Prostate gland (tissue), 2 donors: ENCODE measurements at regions not wholly inside any gene's neighbourhood (a gene's known extent, or its start where the extent isn't known, plus 50 kb on each side); places are given as distances from the start of the nearest gene placed in this dataset.

Source experiments
- POLR2A ChIP-seq: fragments of 450-650 bp; IDR thresholded peaks from one replicate; pipeline ENCODE4 v1.6.1; 2016; ENCODE audit warnings: antibody characterized with exemption, mild to moderate bottlenecking
- POLR2AphosphoS5 ChIP-seq: sonication (generic); formaldehyde crosslinking; IDR thresholded peaks from one replicate; pipeline ENCODE4 v1.6.1; 2017; ENCODE audit warnings: antibody characterized with exemption
- TF ChIP-seq, protein P1 (sequence below), 4 experiments: fragments of 200-600 bp in 2 of 4; fragments of 450-650 bp in 2 of 4; sonication (generic) in 2 of 4; IDR thresholded peaks; 1 replicate in 3 of 4; 2 replicates in 1 of 4; pipeline ENCODE4 v1.5.1; 2016 to 2019; ENCODE audit warnings: antibody characterized with exemption in 4 of 4, mild to moderate bottlenecking in 2 of 4, moderate library complexity in 2 of 4

DNA sequence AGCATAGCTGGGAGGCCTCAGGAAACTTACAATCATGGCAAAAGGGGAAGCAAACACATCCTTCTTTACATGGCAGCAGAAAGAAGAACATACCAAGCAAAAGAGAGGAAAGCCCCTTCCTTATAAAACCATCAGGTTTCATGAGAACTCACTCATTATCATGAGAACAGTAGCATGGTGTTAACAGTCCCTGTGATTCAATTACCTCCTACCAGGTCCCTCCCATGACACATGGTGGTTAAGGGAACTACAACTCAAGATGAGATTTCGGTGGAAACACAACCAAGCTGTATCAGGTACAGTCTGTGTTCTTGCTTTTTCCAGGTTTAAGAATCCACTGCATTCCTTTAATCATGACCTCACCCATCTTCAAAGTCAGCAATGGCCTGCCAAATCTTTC is 514.2 kb downstream of the KCTD16 start:
- TF ChIP-seq POLR2AphosphoS5 (no peak), POLR2A (no peak)
- TF ChIP-seq, protein P1, sequence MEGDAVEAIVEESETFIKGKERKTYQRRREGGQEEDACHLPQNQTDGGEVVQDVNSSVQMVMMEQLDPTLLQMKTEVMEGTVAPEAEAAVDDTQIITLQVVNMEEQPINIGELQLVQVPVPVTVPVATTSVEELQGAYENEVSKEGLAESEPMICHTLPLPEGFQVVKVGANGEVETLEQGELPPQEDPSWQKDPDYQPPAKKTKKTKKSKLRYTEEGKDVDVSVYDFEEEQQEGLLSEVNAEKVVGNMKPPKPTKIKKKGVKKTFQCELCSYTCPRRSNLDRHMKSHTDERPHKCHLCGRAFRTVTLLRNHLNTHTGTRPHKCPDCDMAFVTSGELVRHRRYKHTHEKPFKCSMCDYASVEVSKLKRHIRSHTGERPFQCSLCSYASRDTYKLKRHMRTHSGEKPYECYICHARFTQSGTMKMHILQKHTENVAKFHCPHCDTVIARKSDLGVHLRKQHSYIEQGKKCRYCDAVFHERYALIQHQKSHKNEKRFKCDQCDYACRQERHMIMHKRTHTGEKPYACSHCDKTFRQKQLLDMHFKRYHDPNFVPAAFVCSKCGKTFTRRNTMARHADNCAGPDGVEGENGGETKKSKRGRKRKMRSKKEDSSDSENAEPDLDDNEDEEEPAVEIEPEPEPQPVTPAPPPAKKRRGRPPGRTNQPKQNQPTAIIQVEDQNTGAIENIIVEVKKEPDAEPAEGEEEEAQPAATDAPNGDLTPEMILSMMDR (IDR thresholded peaks at IDR 0.05) = no peak
